MG63 (cell line): ENCODE measurements at regions not wholly inside any gene's neighbourhood (a gene's known extent, or its start where the extent isn't known, plus 50 kb on each side); places are given as distances from the start of the nearest gene placed in this dataset.

ENCODE experiments used
- DNase-seq: peaks from one replicate; pipeline ENCODE4 v3.0.0-alpha.2; 2020
- H3K27me3 ChIP-seq: fragments of 250-450 bp; sonication (Bioruptor Pico); 2 replicates; pipeline ENCODE4 v1.5.1; 2020; ENCODE audit warnings: mild to moderate bottlenecking, moderate library complexity
- H3K36me3 ChIP-seq: fragments of 250-450 bp; sonication (Bioruptor Pico); 2 replicates; pipeline ENCODE4 v1.5.1; 2020; ENCODE audit warnings: mild to moderate bottlenecking, moderate library complexity
- H3K4me3 ChIP-seq: fragments of 250-450 bp; sonication (Bioruptor Pico); 2 replicates; pipeline ENCODE4 v1.5.1; 2020; ENCODE audit warnings: mild to moderate bottlenecking, moderate library complexity
- H3K9me3 ChIP-seq: fragments of 250-450 bp; sonication (Bioruptor Pico); 2 replicates; pipeline ENCODE4 v1.5.1; 2020; ENCODE audit warnings: mild to moderate bottlenecking, moderate library complexity

GRCh38 chr14:34122081-34122480, 171.2 kb upstream of the EGLN3 start:
- H3K36me3 ChIP-seq = no peaks in the 10 kb centered on the region
- no peaks in the 10 kb centered on the region for H3K27me3 ChIP-seq
- no peak overlapping the region for H3K4me3 ChIP-seq
- no peaks in the 10 kb centered on the region for H3K9me3 ChIP-seq
- DNase-seq = no peak

DNA sequence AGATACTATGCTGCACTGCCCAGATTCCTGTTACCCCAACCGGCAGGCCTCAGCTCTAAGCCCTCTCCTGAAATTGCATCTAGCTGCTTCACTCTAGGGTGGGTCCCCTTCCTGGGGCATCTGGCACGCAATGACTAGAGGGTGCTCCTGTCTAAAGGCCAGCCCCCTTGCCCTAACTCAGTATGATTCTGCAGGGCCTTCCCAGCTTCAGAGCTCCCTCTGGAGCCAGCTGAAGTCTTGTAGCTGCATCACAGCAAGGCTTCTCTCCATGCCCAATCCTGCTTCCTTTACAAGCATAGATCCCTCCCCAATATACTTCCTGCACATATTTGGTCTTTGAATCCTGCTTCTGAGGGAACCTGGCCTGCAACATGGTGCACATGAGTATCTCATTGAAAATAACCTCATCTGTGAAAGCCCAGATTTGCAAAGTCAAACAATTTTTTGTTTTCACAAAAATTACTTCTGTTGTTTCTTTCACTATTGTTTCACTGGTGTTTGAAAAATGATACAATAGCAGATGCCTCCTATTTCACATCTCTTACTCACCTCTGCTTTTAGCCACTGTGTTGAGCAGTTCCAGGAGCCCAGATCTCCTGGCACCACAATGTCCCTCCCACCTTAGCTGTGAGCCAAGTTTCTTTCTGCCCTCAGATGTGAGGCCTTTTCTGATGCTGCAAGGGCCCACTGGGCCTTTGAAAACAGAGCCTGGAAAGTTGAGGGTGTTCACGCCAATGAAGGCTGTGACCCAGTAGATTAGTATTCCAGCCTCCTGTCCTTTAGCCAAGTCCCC, 169.5 kb upstream of the EGLN3 start:
- Histone ChIP-seq H3K27me3 (no peaks in the 10 kb centered on the region), H3K9me3 (no peaks in the 10 kb centered on the region), H3K4me3 (no peak overlapping the region), H3K36me3 (no peaks in the 10 kb centered on the region)
- DNase-seq = no peak

GRCh38 chr14:34119107-34119858, 168.4 kb upstream of the EGLN3 start:
- no peak overlapping the region for H3K4me3 ChIP-seq
- no peaks in the 10 kb centered on the region for H3K27me3 ChIP-seq
- H3K36me3 ChIP-seq = no peaks in the 10 kb centered on the region
- DNase-seq = no peak
- H3K9me3 ChIP-seq = no peaks in the 10 kb centered on the region

GRCh38 chr14:34113991-34114390, 163.1 kb upstream of the EGLN3 start:
- no peaks in the 10 kb centered on the region for H3K27me3 ChIP-seq
- H3K4me3 ChIP-seq = no peak overlapping the region
- no peaks in the 10 kb centered on the region for H3K9me3 ChIP-seq
- no peaks in the 10 kb centered on the region for H3K36me3 ChIP-seq
- no peak for DNase-seq

GRCh38 chr14:34113005-34113511, 162.2 kb upstream of the EGLN3 start:
- DNase-seq = peak; percentile 41
- no peaks in the 10 kb centered on the region for H3K27me3 ChIP-seq
- no peak overlapping the region for H3K4me3 ChIP-seq
- H3K9me3 ChIP-seq = no peaks in the 10 kb centered on the region
- H3K36me3 ChIP-seq = no peaks in the 10 kb centered on the region

GRCh38 chr14:34111953-34112352, 161.1 kb upstream of the EGLN3 start:
- no peaks in the 10 kb centered on the region for H3K27me3 ChIP-seq
- H3K36me3 ChIP-seq = no peaks in the 10 kb centered on the region
- H3K9me3 ChIP-seq = no peaks in the 10 kb centered on the region
- H3K4me3 ChIP-seq = no peak overlapping the region
- no peak for DNase-seq

GRCh38 chr14:34111505-34111904, 160.6 kb upstream of the EGLN3 start:
- no peaks in the 10 kb centered on the region for H3K36me3 ChIP-seq
- no peaks in the 10 kb centered on the region for H3K9me3 ChIP-seq
- H3K4me3 ChIP-seq = no peak overlapping the region
- H3K27me3 ChIP-seq = no peaks in the 10 kb centered on the region
- no peak for DNase-seq

GRCh38 chr14:34110531-34110930, 159.7 kb upstream of the EGLN3 start:
- Histone ChIP-seq H3K9me3 (no peaks in the 10 kb centered on the region), H3K36me3 (no peaks in the 10 kb centered on the region), H3K27me3 (no peaks in the 10 kb centered on the region), H3K4me3 (no peak overlapping the region)
- DNase-seq = no peak

GRCh38 chr14:34107441-34107840, 156.6 kb upstream of the EGLN3 start:
- DNase-seq = no peak
- Histone ChIP-seq H3K36me3 (no peaks in the 10 kb centered on the region), H3K27me3 (no peaks in the 10 kb centered on the region), H3K9me3 (no peaks in the 10 kb centered on the region), H3K4me3 (no peak overlapping the region)

DNA sequence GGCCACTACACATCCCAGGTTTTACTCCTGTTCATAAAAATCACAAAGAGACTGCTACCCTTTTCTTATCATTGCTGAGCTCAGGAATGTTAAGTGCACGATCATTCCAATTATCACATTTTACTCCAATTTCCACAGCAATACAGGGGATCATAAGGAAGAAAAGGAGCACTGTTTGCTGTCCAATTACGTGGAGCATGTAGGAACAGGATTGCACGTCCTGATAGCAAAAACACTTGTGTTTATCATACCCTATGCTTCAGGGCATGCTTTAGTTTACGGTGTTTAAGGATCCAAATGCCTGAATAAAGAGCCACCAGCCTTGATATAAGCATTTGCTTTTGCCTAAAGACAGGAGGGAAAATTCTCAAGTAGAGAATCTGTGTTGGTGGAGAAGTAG, 155.4 kb upstream of the EGLN3 start:
- H3K36me3 ChIP-seq = no peaks in the 10 kb centered on the region
- no peaks in the 10 kb centered on the region for H3K27me3 ChIP-seq
- H3K9me3 ChIP-seq = no peaks in the 10 kb centered on the region
- no peak overlapping the region for H3K4me3 ChIP-seq
- DNase-seq = no peak

DNA sequence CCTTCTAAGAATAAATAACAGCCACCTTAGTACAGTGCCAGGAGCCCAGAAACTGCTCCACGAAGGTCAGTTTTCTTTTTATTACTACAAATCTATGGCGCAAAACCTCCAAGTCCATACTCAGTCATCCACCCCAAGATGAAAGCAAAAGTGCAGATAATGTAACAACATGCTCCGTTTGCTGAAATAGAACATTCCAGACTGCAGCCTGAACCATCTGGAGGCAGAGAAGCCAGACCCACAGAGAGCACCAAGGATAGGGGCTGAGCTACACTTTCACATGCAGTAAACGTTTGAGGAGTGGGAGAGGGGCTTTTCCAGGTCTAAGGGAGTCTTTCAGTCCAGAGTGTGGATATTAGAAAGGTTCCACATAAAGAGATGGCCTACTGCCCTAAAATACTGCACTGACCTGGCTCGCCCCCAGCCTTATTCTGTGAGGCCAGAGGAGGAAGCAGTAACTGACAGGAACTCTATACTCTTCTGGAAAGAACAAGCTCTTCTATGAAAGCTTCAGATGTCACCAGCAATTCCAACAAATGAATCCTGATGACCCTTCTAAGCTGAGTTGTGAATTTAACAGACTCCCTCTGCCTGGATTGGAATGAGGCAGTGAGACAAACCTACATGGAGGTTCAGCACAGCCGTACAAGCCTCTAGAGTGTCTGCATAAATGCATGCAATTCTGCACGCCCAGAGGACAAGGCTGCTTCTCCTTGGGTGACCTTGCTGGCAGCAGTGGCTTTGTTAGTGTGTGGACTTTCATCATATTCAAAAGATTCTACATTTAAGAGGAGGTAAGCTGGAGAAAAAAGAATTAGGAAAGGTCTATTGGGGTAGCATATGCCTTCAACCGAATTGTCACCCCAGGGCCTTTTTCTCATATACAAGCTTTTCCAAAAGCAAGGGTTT, 153.9 kb upstream of the EGLN3 start:
- Histone ChIP-seq H3K27me3 (no peaks in the 10 kb centered on the region), H3K4me3 (no peak overlapping the region), H3K9me3 (no peaks in the 10 kb centered on the region)

GRCh38 chr14:34103176-34103575, 152.3 kb upstream of the EGLN3 start:
- no peaks in the 10 kb centered on the region for H3K27me3 ChIP-seq
- no peak overlapping the region for H3K4me3 ChIP-seq
- H3K9me3 ChIP-seq = no peaks in the 10 kb centered on the region
- no peak for DNase-seq
- no peaks in the 10 kb centered on the region for H3K36me3 ChIP-seq

More for the DNA sequence above, 153.9 kb upstream of the EGLN3 start:
- no peaks in the 10 kb centered on the region for H3K36me3 ChIP-seq
- no peak for DNase-seq

DNA sequence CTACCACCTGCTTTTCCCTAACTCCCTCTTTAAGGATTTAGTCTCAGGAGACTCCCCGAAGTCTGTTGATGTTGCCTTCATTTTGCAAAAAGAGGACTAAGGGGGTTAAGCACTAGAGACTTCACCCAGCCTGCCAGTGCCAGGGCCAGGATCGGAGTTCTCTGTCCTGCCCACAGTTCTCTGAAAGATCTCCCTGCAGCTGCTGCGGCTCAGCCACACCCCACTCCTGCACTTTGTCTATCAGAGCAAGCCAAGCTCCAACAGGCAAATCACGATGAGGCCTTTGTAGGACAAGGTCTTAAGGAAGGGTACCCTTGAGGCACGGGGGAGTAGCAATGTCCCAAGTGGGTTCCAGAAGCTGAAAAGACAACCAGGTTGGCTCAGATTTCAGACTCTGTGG, 148.8 kb upstream of the EGLN3 start:
- H3K4me3 ChIP-seq = no peak overlapping the region
- no peaks in the 10 kb centered on the region for H3K36me3 ChIP-seq
- no peaks in the 10 kb centered on the region for H3K9me3 ChIP-seq
- no peaks in the 10 kb centered on the region for H3K27me3 ChIP-seq
- no peak for DNase-seq

DNA sequence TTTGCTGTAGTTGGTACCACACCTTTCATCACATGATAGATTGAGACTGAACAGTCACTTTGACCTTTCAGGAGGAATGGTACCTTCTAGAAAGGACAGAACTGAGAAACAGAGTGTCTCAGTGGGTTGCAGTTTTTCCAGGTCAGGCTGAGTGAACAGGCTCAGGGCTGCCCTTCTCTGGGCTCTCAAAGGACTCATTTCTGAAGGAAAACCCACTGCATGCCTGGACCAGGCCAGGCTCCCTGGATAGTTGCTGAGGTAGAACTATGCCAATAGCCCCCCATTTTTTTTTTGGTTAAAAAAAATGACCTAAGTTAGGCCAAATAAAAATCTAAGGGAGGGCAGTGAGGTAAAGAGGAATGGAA, 148.1 kb upstream of the EGLN3 start:
- H3K36me3 ChIP-seq = no peaks in the 10 kb centered on the region
- no peaks in the 10 kb centered on the region for H3K9me3 ChIP-seq
- no peak overlapping the region for H3K4me3 ChIP-seq
- no peaks in the 10 kb centered on the region for H3K27me3 ChIP-seq
- no peak for DNase-seq

GRCh38 chr14:34098045-34098984, 147.4 kb upstream of the EGLN3 start:
- no peak for DNase-seq
- Histone ChIP-seq H3K36me3 (no peaks in the 10 kb centered on the region), H3K27me3 (no peaks in the 10 kb centered on the region), H3K9me3 (no peaks in the 10 kb centered on the region), H3K4me3 (no peak overlapping the region)

- Histone ChIP-seq H3K9me3 (no peaks in the 10 kb centered on the region), H3K27me3 (no peaks in the 10 kb centered on the region), H3K36me3 (no peaks in the 10 kb centered on the region), H3K4me3 (no peak overlapping the region)
- no peak for DNase-seq
Measured at GRCh38 chr14:34097644-34098043, 146.8 kb upstream of the EGLN3 start.
